GM10266 (cell line): ENCODE measurements at regions not wholly inside any gene's neighbourhood (a gene's known extent, or its start where the extent isn't known, plus 50 kb on each side); places are given as distances from the start of the nearest gene placed in this dataset.

ENCODE experiments used
- DNase-seq: peaks from one replicate; pipeline ENCODE4 v3.0.0; 2012; ENCODE audit errors: extremely low spot score
- TF ChIP-seq, protein P1 (sequence below): IDR thresholded peaks from 2 replicates; pipeline ENCODE4 v1.5.1; 2012; ENCODE audit warnings: mild to moderate bottlenecking, low read depth; ENCODE audit not compliant: control insufficient read depth, insufficient read depth; ENCODE audit errors: missing control alignments

DNA sequence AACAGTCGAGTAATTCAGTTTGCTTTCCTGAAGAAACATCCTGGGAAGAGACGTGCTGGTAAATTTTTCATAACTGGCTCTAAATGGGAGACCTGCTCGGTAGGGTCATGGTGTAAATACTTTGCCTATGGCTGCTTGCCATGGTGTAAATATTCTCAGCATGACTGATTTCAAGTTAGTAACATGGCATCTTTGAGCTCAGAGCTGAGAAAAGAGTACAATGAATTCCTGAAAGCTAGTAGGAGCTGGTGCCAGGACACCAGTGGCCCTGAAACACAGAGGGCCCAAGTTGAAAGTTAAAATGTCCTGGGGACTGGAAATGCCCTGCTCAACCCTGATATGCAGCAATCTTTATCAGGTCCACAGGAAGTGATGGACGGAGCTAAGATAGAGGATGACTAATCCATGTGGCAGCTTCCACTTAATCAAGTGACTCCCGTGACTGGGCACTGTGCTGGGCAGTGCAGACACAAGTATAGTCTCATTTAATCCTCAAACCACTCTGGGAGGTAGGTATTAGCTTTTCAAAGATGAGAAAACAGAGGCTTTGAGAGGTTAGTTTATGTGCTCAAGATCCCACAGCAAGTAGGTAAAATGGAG, 130.1 kb upstream of the ADAMTS18 start:
- no peak for DNase-seq

DNA sequence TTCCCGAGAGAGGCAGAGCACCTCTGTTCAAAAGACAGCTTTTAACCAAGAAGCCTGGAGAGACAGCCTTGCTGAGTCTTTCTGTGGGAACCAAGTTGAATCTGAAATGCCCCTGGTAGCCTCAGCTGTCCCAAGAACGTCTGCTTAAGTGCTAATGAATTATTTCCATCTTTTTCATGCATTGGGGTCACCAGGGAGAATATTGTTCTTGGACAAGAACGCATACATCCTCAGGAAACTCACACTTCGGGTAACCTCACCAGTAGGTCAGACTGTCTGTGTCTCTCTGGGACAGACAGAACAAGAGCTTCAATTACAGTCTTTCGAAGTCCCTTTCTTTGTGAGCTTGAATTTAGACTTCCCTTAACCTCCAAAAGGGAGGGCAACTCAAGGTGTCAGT, 134.6 kb upstream of the ADAMTS18 start:
- TF ChIP-seq, protein P1, sequence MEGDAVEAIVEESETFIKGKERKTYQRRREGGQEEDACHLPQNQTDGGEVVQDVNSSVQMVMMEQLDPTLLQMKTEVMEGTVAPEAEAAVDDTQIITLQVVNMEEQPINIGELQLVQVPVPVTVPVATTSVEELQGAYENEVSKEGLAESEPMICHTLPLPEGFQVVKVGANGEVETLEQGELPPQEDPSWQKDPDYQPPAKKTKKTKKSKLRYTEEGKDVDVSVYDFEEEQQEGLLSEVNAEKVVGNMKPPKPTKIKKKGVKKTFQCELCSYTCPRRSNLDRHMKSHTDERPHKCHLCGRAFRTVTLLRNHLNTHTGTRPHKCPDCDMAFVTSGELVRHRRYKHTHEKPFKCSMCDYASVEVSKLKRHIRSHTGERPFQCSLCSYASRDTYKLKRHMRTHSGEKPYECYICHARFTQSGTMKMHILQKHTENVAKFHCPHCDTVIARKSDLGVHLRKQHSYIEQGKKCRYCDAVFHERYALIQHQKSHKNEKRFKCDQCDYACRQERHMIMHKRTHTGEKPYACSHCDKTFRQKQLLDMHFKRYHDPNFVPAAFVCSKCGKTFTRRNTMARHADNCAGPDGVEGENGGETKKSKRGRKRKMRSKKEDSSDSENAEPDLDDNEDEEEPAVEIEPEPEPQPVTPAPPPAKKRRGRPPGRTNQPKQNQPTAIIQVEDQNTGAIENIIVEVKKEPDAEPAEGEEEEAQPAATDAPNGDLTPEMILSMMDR: no peak
- DNase-seq: no peak

More for the DNA sequence above, 130.1 kb upstream of the ADAMTS18 start:
- TF ChIP-seq, protein P1: no peak

DNA sequence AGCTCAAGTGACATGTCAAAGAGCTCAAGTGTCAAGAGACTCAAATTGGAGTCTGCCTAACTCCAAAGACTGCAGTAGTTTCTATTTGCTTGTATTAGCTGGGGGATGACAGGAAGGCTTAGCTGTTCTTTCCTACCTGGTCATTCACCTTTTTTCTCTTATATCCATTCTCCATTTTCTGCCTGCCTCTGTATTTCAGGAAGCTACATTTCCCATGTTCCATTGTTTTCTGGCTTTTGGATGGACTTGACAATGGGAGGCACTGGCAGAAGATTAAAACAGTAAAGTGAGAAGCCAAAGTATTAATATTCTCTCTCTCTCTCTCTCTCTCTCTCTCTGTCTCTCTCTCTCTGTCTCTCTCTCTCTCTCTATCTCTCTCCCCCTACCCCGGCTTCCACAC, 135.7 kb upstream of the ADAMTS18 start:
- DNase-seq: no peak

DNA sequence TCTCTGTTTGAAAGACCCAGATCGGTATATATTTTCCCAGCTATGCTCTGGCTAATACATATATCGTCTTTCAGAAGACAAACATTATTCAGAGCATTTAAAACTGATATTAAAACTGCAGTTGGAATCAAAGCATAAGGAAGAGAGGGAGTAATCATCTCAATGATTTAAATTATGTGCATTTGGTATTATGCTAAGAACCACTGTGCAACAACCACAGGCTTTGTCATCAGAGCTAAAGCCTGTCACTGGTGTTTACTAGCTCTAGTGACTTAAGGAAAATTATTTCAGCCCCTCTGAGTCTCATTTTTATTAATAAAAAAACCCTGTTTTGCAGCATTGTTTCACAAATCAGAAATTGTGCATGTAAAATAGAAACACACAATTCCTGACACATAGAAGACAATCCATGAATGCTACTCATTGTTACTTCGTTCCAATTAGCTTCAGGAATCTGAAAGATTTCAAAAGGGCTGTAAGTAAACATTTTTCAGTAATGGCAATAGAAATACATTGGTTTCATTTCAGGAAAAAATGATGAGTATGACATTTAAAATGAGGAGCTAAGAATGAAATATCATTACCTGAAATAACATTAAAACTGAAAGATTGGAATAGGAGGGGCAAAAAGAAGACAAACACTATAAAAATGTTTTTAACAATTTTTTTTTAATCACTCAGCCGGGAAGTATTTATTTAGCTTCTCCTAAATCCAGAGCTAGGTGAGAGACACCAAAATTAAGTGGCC, 136.5 kb upstream of the ADAMTS18 start:
- TF ChIP-seq, protein P1: no peak
- DNase-seq: no peak

More for the DNA sequence above, 135.7 kb upstream of the ADAMTS18 start:
- TF ChIP-seq, protein P1: no peak

DNA sequence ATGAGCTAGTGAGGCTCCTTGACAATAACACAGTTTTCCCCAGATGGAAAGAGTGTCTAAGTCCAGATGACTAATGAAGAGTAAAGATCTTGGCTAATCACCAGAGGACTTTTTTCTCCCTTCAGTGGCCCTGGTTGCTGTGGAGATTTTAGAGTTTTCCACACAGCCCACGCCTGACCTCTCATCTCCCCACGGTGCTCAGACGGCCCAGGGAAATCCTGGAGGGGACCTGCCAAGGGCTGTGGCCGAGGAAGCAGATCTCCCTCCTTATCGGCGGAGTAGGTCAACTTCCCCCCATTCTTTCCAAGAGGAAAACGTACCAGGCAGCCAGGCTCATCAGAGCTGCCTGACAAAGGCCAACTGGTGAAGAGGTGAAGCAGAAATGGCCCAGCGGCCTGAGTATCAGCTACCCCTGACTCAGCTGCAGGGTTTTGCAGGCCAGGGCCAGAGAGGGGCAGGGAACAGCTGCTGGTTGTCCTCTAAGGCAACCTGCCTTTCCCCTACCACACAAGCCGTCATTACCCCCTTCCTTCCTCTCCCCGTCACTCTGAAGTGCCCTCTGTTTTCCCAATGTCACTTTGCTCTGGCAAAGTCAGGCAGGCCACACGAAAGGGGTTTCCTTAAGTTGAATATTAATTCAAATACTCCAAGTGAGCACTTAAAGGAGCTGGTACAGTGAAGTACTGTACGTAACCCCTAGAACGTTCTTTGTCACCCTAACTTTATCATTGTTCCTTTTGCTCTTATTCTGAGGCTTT, 140.2 kb upstream of the ADAMTS18 start:
- no peak for DNase-seq
- TF ChIP-seq, protein P1: no peak

DNA sequence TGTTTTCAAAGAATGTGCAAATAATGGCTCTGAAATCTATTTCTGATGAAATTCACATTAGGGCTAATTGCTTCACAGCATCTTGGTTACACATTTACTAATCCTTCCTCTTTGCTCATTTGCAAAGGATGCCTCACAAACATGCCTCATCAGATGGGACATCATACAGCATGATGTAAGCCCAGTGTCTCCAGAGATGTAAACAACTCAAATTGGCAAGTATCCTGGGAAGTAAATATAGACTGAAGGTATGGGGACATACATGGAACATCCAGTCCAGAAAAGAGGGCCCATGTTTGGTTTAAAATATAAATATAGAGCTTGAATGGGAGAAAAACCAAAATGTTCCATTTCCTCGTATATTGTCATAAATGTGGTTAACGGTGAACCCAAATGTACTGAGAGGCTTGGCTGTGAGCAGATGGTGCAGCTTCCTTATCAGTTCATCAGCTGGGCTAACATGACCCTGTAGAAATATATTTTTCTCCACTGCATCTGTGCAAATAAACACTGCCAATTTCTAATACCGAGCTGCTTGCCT, 142.9 kb upstream of the NUDT7 start:
- TF ChIP-seq, protein P1: no peak
- DNase-seq: no peak
